Activated naive CD4-positive, alpha-beta T cell treated with anti-CD3 and anti-CD28 coated beads, Interleukin-2, amount 10 ng/mL, durations not matched to agents 7 days and 5 days (primary cell): ENCODE measurements at regions not wholly inside any gene's neighbourhood (a gene's known extent, or its start where the extent isn't known, plus 50 kb on each side); places are given as distances from the start of the nearest gene placed in this dataset.
"Not testable (repeated sequence)": the region's sequence is repeated elsewhere in the genome, so short reads cannot be mapped to it uniquely, and the experiment has no call there.

Experiments
- CTCF ChIA-PET: fragments of 350-600 bp; sonication (Branson Sonifier 250); formaldehyde crosslinking; loops from one replicate; lab custom pipeline; 2021; ENCODE audit warnings: antibody characterized with exemption; lab: Charles Lee
- DNase-seq: peaks from one replicate; pipeline ENCODE4 v3.0.0-alpha.2; 2020
- H3K27ac Mint-ChIP-seq: one replicate; pipeline ENCODE4 v1.8.0; 2021; ENCODE audit warnings: mild to moderate bottlenecking, moderate library complexity, mixed read lengths
- H3K27me3 Mint-ChIP-seq: one replicate; pipeline ENCODE4 v1.8.0; 2021; ENCODE audit warnings: mild to moderate bottlenecking, mixed read lengths
- H3K36me3 Mint-ChIP-seq: one replicate; pipeline ENCODE4 v1.8.0; 2021; ENCODE audit warnings: mixed read lengths
- H3K4me1 Mint-ChIP-seq: one replicate; pipeline ENCODE4 v1.8.0; 2021; ENCODE audit warnings: mixed read lengths
- H3K4me3 Mint-ChIP-seq: one replicate; pipeline ENCODE4 v1.8.0; 2021; ENCODE audit warnings: mild to moderate bottlenecking, moderate library complexity, mixed read lengths
- H3K9me3 Mint-ChIP-seq: one replicate; pipeline ENCODE4 v1.8.0; 2021; ENCODE audit warnings: mixed read lengths

DNA sequence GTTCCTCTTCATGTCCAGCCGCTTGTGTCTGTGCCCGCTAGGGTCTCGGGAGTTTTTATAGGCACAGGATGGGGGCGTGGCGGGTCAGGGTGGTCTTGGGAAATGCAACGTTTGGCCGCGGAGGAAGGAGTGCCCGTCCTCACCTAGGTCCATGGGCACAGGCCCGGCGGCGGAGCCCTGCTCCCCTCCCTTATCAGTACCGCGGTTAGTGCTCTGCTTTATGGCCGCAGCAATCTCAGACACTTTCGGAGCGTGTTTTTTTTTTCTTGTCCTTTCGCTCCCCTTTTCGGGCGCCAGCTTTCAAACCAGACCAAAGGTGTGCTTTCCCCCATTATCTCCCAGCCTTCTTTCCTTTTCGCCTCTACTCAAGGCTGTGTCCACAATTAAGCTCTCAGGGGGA is 503.9 kb downstream of the PRIM2 start:
- H3K36me3 Mint-ChIP-seq, H3K27ac Mint-ChIP-seq, DNase-seq, H3K9me3 Mint-ChIP-seq, H3K4me1 Mint-ChIP-seq, CTCF ChIA-PET, H3K4me3 Mint-ChIP-seq: not testable (repeated sequence)
- H3K27me3 Mint-ChIP-seq, result peaks cover 27% of the 10 kb centered on the region

DNA sequence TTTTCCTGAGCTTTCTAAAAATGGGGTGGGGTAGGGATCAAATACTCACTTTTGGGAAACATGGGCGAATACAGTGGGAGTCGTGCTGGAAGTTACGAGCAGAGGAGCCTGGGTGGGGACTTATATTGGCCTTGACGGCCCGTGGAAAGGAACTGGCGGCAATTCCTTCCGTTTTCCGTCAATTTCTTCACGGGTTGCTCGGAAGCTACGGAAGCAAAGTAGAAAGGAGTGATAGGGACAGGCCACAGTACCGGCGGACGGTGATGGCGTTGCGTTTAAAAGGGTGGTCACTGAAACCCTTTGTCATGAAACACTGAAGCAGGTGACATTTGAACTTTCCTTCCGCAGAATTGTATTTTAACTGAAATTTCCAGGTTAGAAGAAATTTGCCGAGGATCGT is 505.0 kb downstream of the PRIM2 start:
- H3K4me1 Mint-ChIP-seq, DNase-seq, H3K9me3 Mint-ChIP-seq, CTCF ChIA-PET, H3K4me3 Mint-ChIP-seq, H3K36me3 Mint-ChIP-seq: not testable (repeated sequence)
- Mint-ChIP-seq H3K27me3 (peaks cover 27% of the 10 kb centered on the region), H3K27ac (peak overlapping the region; percentile 17)

DNA sequence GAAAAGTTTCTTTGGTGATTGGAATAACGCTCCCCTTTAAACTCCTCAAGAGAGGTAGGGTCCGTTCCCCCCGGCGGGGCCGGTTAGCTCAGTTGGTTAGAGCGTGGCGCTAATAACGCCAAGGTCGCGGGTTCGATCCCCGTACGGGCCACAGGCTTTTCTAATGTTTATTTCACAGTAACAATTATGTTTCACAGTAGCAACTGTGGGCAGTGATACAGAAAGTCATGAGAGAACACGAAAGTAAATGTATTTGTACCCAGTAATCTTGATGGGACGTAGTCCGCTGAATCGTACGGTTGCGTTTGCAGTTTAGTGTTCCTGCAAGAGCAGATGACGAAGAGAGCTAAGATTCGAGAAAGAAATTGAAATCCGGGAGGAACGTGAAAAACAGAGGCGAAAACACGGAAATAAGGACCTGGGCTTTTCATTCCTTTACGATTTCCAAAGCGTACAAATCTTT is 505.5 kb downstream of the PRIM2 start:
- Mint-ChIP-seq H3K9me3 (peaks cover 3% of the 10 kb centered on the region), H3K27me3 (peaks cover 27% of the 10 kb centered on the region), H3K36me3 (no peaks in the 10 kb centered on the region), H3K4me3 (no peak overlapping the region), H3K27ac (peak overlapping the region; percentile 14), H3K4me1 (no peaks in the 10 kb centered on the region)
- CTCF ChIA-PET, result no interaction called here
- no peak for DNase-seq

GRCh38 chr6:57837622-57838209 is 520.3 kb downstream of the PRIM2 start:
- CTCF ChIA-PET, H3K27ac Mint-ChIP-seq, H3K4me3 Mint-ChIP-seq, H3K9me3 Mint-ChIP-seq, H3K36me3 Mint-ChIP-seq, H3K27me3 Mint-ChIP-seq, H3K4me1 Mint-ChIP-seq, DNase-seq: not testable (repeated sequence)

- H3K4me3 Mint-ChIP-seq, DNase-seq, CTCF ChIA-PET, H3K27ac Mint-ChIP-seq, H3K36me3 Mint-ChIP-seq, H3K27me3 Mint-ChIP-seq, H3K9me3 Mint-ChIP-seq, H3K4me1 Mint-ChIP-seq: not testable (repeated sequence)
Measured at GRCh38 chr6:57841551-57841950, 524.1 kb downstream of the PRIM2 start.

- DNase-seq, H3K9me3 Mint-ChIP-seq, H3K27ac Mint-ChIP-seq, CTCF ChIA-PET, H3K4me1 Mint-ChIP-seq, H3K4me3 Mint-ChIP-seq, H3K36me3 Mint-ChIP-seq: not testable (repeated sequence)
- H3K27me3 Mint-ChIP-seq, result peaks cover 18% of the 10 kb centered on the region
Measured at GRCh38 chr6:57853745-57854407, 536.4 kb downstream of the PRIM2 start.

- H3K9me3 Mint-ChIP-seq, H3K36me3 Mint-ChIP-seq, H3K27ac Mint-ChIP-seq, H3K4me1 Mint-ChIP-seq, H3K4me3 Mint-ChIP-seq, H3K27me3 Mint-ChIP-seq, CTCF ChIA-PET, DNase-seq: not testable (repeated sequence)
Measured at GRCh38 chr6:57860481-57861315, 543.3 kb downstream of the PRIM2 start.

GRCh38 chr6:57870083-57870482 is 552.7 kb downstream of the PRIM2 start:
- DNase-seq, H3K9me3 Mint-ChIP-seq, H3K36me3 Mint-ChIP-seq, H3K27me3 Mint-ChIP-seq, H3K4me1 Mint-ChIP-seq, CTCF ChIA-PET, H3K4me3 Mint-ChIP-seq, H3K27ac Mint-ChIP-seq: not testable (repeated sequence)

DNA sequence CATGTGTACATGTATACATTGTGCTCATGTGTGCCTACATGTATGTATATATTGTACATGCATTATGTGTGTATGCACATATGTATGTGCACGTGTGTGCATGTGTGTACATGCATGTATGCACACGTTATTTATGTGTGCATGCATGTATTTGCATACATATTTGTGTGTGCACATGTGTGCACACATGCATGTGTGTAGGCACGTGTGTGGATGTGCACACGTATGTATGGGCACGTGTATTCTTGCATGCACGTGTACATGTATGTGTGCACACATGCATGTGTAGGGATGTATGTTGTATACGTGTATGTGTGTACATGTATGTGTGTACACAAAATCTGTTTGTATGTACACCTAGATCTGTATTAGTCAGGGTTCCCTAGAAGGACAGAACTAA is 556.0 kb downstream of the PRIM2 start:
- H3K27me3 Mint-ChIP-seq, CTCF ChIA-PET, H3K4me1 Mint-ChIP-seq, H3K36me3 Mint-ChIP-seq, H3K27ac Mint-ChIP-seq, H3K4me3 Mint-ChIP-seq, DNase-seq: not testable (repeated sequence)
- H3K9me3 Mint-ChIP-seq, result peaks cover 11% of the 10 kb centered on the region

DNA sequence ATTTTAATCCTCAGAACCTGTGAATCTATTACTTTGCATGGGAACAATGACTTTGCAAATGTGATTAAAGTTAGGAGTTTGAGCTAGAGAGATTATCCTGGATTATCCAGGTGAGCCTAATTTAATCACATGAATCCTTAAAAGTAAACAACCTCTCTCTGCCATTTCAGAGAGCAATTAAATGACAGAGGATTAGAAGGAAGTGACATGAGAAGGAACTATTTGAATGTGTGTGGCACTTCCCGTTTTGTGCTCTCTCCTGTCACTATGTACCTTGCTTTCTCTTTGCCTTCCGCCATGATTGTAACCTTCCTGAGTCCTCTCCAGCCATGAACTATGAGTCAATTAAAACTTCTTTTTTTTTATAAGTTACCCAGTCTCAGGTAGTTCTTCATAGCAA is 559.2 kb downstream of the PRIM2 start:
- H3K4me1 Mint-ChIP-seq, H3K4me3 Mint-ChIP-seq, H3K27me3 Mint-ChIP-seq, H3K36me3 Mint-ChIP-seq, H3K27ac Mint-ChIP-seq, H3K9me3 Mint-ChIP-seq, CTCF ChIA-PET, DNase-seq: not testable (repeated sequence)

- DNase-seq, H3K27ac Mint-ChIP-seq, H3K9me3 Mint-ChIP-seq, CTCF ChIA-PET, H3K36me3 Mint-ChIP-seq, H3K27me3 Mint-ChIP-seq, H3K4me1 Mint-ChIP-seq, H3K4me3 Mint-ChIP-seq: not testable (repeated sequence)
Measured at GRCh38 chr6:57877729-57878128, 560.3 kb downstream of the PRIM2 start.

DNA sequence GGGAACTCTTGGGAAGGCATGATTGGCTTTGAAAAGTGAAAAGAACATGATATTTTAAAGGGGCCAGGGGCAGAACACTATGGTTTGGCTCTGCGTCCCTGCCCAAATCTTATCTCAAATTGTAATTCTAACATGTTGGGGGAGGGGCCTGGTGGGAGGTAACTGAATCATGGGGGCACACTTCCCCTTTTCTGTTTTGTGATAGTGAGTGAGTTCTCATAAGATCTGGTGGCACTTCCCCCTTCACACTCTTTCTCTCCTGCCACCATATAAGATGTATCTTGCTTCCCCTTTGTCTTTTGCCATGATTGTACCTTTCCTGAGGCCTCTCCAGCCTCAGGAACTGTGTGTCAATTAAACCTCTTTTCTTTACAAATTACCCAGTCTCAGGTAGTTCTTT is 561.4 kb downstream of the PRIM2 start:
- H3K36me3 Mint-ChIP-seq, H3K4me1 Mint-ChIP-seq, H3K27ac Mint-ChIP-seq, CTCF ChIA-PET, H3K4me3 Mint-ChIP-seq, DNase-seq, H3K9me3 Mint-ChIP-seq, H3K27me3 Mint-ChIP-seq: not testable (repeated sequence)

DNA sequence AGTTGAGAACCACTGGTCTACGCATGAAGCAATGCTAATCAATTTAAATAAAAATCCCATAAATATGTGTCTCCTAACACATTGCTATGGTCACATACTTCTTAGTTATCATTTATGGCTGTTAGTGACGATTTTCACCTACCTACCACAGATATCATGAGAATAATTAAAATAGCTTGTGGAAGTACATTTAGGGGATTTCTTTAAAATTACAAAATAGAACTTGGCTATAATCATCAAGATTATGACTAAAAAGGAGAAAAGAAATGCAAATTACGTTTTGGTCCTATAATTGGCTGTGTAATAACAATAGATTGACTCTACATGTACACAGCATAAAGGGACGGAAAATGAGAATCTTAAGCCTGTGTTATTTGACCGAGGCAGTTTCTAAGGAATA is 581.4 kb downstream of the PRIM2 start:
- H3K4me3 Mint-ChIP-seq, DNase-seq, H3K27ac Mint-ChIP-seq, CTCF ChIA-PET, H3K36me3 Mint-ChIP-seq, H3K27me3 Mint-ChIP-seq, H3K9me3 Mint-ChIP-seq, H3K4me1 Mint-ChIP-seq: not testable (repeated sequence)

DNA sequence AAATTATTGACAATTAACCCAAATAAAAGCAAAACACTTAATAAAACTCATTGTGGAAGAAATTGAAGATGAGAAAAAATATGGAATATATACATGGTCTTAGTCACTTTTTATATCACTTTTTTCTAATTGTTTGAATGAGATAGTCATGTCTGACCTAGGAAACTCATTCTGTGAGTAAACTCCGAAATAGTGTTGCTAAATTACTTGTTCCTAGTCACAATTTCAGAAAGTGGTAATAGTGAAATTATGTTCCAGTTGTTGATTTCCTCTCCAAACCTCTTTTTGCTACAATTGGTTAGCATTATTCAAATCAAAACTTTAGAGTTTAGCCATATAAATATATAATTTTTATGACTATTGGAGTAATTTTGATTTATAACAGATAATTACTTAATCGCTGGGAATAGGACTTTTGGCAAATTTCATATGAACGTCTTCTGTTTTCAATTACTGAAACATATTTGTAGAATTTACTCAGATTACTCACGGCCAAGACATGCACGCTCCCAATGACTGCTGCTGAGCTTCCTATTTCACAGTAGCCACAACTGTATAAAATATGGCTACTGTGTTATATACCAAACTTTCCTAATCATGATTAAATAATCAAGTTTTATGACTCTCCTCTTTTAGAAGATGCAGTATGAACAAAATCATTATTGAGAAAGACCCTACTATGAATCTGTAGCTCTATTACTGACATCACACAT is 583.4 kb downstream of the PRIM2 start:
- H3K9me3 Mint-ChIP-seq, H3K27ac Mint-ChIP-seq, DNase-seq, CTCF ChIA-PET, H3K4me1 Mint-ChIP-seq, H3K4me3 Mint-ChIP-seq, H3K36me3 Mint-ChIP-seq, H3K27me3 Mint-ChIP-seq: not testable (repeated sequence)
